ENCODE measurements at regions not wholly inside any gene's neighbourhood (a gene's known extent, or its start where the extent isn't known, plus 50 kb on each side); places are given as distances from the start of the nearest gene placed in this dataset.
"Not testable (repeated sequence)": the region's sequence is repeated elsewhere in the genome, so short reads cannot be mapped to it uniquely, and the experiment has no call there.

DNA sequence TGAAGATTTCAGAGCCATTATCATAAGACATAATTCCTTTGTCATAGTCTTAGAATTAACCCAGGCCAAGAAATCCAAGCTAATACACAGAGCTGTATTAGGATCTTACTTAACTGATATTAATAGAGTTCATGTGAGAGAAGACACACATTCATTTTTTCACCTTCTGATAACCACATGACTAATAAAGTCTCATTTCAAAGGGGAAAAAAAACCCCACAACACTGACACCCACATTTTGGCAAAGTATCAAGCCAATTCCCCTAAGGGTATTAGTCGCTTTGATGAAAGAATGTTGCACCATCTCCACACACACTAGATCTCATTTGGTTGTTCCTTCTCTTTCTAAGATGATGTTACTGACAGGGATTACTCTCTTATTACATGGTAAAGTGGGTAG, 344.4 kb upstream of the ESRRG start:
- DNase-seq (ENCODE audit: extremely low read depth in 1 of 11, low read depth in 9 of 11, low spot score in 4 of 11), result no peak

DNA sequence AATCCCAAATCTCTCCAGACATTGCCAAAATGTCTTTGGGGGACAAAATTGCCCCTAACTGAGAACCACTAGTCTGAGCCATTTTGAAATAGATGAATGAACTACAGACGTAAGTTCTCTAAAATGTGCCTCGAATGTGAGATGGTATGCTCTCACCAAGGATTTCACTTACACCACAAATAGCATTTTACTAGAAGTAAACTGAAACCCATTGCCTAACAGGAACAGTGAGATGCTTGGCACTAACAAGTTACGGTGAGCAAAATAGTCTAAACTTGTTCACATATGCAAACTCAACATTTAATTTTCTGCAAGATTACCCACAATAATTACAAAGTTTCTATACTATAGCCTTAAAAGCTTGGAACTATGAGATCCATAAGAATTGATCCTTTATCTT, 343.6 kb upstream of the ESRRG start:
- no peak for DNase-seq (ENCODE audit: extremely low read depth in 1 of 11, low read depth in 9 of 11, low spot score in 4 of 11)

DNA sequence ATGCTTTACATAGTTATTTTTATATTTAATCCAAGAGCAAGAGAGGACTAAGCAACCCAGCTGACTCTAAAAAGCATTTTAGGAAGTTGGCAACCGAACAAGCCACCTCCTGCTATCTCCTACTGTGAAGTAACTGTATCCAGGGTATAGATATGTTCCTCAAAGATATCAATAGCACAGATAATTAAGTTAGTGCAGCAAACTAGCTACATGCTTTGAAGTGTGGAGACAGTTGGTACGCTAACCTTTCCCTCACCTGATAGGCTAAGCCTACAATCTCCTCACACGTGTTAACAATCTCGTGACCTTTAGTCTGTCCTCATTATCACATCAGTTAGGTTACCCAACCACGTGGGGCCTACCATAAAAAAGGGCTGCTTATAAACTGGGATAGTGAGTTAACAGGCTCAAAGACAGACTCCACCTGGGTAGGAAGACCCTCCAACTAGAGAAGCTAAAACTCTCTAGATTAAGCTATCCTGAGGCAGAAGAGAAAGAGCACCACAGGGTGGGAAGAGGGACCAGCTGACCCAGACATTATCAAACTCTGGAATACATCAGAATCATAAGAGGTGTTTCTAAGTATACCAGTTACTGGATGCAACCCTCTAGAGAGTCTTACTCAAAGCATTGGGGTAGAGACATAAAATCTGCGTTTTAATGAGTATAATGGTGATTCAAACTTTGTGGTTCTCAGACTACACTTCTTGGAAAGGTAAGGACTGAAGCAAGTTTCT, 340.1 kb upstream of the ESRRG start:
- DNase-seq (ENCODE audit: extremely low read depth in 1 of 11, low read depth in 9 of 11, low spot score in 4 of 11), result no peak

DNA sequence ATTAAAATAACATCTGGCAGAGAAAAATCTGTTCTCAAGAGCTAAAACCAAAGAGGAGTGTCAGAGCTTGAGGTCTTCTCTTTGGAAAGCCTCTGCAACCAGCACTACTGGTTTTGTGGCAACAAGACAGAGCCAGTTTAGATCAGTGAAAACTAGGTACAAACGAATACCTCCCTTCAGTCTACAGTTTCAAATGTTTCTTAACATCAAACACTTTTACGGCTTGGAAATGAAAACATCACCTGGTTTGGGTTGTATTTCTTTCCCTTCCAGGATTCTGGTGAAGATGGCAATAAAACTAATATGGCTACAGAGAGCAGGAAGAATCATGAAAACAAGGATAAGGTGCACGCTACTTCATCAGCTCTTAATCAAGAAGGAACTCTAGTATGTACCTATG, 339.4 kb upstream of the ESRRG start:
- DNase-seq (ENCODE audit: extremely low read depth in 1 of 11, low read depth in 9 of 11, low spot score in 4 of 11), result peak in 2 of 11 donors; percentile 48 to 50

DNA sequence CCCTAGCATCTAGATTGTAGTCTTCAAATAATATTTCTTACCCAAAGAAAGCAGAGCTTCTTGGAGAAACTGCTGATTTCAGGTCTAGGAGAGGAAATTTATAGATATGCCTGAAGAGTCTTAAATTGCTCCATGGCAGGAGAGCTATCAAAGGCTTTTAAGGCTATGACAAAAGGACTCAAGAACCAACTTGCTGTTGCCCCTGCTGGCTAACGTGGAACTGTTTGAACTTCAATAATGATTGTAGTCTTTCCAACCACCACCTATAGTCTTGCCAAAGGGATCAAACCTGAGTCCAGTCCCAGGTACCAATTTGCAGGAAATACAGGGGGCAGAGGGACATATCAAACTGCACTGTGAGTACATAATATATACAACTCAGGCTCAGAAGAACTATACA, 336.2 kb upstream of the ESRRG start:
- DNase-seq (ENCODE audit: extremely low read depth in 1 of 11, low read depth in 9 of 11, low spot score in 4 of 11), result no peak

DNA sequence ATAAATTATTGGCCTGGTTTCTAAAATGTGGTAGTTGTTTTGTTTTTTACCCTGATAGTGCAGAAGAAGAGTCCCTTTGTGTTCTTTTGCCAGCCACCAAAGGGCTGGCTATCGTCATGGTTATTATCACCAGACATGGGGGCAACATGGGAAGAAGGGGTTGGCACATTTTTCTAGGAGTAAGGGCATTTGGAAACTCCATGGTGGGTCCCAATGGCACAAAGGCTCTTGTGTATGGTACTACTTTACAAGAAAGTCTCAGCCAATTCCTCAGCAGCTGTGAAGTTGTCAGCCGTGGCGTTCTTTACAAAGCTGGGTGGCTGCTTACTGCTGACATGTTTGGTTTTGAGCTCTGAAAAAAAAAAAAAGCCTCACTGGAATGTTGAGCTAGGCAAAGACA, 330.4 kb upstream of the ESRRG start:
- no peak for DNase-seq (ENCODE audit: extremely low read depth in 1 of 11, low read depth in 9 of 11, low spot score in 4 of 11)

DNA sequence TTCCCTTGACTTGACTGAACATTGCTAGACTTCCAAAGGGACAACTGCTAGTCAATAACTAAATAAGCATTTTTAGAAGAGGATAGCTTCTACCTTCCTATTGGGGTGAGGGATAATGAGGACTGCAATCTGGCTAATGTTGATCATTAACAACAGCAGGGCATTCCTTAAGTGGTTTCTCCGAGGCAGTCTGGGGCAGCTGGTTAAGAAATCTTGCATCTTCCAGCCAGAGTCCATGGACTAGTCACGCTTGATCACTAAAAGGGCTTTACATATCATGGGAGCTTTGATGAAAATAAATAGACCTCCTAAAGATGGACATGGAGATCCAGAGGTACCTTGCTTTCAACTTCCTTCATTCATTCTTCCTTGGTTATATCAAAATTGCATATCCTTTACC, 329.4 kb upstream of the ESRRG start:
- no peak for DNase-seq (ENCODE audit: extremely low read depth in 1 of 11, low read depth in 9 of 11, low spot score in 4 of 11)

DNA sequence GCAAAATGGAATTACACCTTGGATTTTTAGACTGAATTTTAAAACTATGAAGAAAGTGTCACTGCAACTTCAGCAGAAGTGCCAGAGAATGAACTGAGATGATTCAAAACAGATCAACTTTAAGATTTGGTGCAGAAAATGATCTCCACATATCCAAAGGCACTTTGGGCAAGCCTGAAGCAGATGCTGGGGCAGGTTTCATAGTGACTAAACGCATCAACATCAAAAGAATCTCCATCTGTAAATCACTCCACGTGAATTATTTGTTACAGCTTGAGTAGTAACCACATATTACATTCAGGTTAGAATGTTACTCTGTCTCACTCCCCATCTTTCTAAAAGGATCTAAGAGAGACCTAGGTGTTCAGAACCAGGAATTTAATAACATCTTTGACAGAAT, 329.0 kb upstream of the ESRRG start:
- DNase-seq (ENCODE audit: extremely low read depth in 1 of 11, low read depth in 9 of 11, low spot score in 4 of 11), result no peak

DNA sequence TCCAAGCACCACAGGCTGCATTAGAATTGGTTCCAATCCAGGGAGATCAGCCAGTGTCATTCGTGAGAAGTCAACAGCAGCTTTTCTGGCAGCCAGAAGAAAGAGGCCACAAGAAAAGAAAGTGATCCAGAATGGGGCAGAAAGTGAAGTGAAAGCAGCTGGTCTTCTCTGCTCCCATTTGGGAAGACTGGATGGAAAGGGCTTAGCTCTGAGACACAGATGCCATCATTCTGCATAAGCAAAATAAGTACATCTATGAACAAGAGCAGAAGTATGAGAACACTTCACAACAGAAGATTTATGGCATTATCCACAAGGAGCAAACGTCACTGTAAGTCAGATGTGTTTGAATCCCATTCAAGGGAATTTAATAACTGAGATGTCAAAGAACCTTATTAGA, 326.5 kb upstream of the ESRRG start:
- DNase-seq (ENCODE audit: extremely low read depth in 1 of 11, low read depth in 9 of 11, low spot score in 4 of 11), result no peak

DNA sequence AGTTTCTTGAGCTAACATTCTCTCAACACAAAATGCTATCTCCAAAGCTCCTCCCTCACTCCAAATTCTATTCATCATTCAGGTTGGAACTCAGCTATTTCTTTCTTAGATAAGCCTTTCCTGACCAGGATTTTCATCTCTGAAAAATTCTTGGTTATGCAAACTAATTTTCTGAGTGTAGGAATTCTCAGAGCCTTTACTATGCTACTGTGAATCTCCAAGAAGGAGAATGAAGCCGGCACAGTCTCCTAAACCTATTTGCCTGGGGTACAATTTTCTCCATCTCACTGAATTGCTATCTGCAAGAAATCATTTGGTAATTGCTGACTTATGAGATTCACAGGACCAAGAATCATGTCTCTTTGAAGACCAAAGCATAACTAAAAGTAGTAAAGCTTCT, 325.9 kb upstream of the ESRRG start:
- DNase-seq (ENCODE audit: extremely low read depth in 1 of 11, low read depth in 9 of 11, low spot score in 4 of 11), result no peak

DNA sequence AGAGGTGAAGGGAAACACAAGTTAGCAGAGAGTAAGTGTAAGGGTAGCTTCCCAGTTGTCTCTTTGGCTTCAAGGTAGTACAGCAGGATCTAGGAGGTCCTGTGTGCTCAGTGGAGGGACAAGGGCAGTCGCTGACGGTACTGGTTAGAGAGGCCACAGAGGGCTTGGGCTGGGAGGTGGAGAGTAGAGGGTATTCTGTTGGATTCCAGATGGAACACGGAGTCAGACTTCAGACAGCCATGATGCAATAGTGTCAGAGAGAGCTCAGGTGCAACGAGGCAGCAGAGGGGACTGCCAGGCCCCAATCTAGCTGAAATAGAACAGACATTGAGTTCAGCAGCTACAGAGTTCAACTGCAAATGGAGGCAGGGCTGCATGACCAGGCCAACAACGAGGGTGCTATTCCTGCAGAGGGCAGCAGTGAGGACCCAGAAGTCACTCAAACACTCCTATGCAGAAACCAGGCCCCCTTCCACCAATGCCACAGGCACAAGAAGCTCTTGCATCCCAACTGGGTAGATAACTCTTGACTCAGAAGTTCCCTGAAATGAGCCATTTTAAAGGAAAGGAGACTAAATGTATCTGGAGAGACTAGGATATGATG, 325.0 kb upstream of the ESRRG start:
- DNase-seq (ENCODE audit: extremely low read depth in 1 of 11, low read depth in 9 of 11, low spot score in 4 of 11), result no peak

DNA sequence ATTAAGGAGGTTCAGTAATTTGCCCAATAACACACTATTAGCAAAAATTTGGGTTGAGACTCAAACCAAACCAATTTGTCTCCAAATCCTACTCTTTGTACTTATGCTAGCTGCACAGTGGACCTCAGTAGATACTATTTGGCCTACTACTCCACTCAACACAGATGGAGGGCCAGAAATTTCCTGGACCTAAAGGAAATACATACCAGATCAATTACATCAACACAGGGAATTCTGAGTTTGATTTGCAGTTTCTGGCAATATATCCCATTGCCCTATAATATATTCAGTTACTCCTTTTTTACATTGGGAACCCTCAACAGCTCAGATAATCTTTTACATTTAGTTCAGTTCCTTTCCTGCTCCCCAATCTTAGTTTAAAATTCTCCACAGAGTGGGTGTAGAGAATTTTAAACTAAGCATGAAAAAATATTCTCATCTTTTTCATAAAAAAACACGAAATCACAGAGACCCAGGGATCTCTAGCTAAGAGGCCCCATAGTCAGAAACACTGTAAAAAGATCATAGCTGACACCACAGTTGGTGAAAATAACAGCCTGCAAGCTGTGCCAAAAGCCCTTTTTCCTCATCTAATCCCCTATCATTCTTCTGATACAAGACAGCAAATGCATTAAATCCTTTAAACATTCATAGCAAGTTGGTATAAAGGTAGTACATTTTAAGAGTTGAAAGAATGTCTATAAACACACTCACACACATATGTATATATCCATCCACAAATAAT, 317.7 kb upstream of the ESRRG start:
- DNase-seq (ENCODE audit: extremely low read depth in 1 of 11, low read depth in 9 of 11, low spot score in 4 of 11), result no peak

DNA sequence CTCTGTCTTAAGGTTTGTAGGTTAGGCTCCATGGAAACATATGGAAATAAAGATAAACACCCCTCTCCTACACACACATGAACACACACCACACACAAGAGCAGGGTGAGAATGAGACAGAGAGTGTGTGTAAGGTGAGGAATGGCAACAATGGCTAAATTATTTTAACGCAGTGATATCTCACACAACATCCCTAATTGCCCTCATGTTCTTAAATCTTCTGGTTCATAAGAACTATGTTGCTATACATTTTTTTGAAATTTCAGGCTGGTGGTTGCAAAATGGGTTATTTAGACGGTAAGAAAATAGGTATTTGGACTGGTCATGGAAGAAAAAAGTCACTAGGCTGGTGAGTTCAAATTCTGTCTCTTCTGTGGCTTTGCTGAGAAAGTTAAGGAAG, 316.7 kb upstream of the ESRRG start:
- no peak for DNase-seq (ENCODE audit: extremely low read depth in 1 of 11, low read depth in 9 of 11, low spot score in 4 of 11)

DNA sequence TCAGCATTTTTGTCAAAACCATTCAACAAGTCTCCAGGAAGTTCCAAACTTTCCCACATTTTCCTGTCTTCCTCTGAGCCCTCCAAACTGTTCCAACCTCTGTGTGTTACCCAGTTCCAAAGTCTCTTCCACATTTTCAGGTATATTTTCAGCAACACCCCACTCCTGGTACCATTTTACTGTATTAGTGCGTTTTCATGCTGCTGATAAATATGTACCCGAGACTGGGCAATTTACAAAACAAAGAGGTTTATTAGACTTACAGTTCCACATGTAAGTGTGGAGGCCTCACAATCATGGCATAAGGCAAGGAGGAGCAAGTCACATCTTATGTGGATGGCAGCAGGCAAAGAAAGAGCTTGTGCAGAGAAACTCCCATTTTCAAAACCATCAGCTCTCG, 315.9 kb upstream of the ESRRG start:
- DNase-seq (ENCODE audit: extremely low read depth in 1 of 11, low read depth in 9 of 11, low spot score in 4 of 11), result not testable (repeated sequence)

DNA sequence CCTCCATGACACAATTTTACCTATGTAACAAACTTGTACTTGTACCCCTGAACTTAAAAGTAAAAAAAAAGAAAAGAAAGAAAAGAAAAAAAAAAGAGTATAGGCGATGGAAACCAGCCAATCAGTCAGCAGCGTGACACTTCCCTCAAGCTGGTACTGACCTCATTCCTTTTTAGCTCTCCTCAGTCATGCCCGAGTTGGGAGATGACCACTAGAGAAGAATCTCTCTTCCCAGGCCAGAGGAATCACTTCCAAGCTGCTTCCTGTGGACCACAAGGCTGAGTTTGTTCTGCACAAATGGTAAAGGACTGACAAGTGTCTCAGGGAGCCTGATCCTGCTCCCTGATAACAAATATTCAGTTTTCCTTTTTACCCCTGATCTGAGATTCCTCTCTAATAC, 313.5 kb upstream of the ESRRG start:
- no peak for DNase-seq (ENCODE audit: extremely low read depth in 1 of 11, low read depth in 9 of 11, low spot score in 4 of 11)

DNA sequence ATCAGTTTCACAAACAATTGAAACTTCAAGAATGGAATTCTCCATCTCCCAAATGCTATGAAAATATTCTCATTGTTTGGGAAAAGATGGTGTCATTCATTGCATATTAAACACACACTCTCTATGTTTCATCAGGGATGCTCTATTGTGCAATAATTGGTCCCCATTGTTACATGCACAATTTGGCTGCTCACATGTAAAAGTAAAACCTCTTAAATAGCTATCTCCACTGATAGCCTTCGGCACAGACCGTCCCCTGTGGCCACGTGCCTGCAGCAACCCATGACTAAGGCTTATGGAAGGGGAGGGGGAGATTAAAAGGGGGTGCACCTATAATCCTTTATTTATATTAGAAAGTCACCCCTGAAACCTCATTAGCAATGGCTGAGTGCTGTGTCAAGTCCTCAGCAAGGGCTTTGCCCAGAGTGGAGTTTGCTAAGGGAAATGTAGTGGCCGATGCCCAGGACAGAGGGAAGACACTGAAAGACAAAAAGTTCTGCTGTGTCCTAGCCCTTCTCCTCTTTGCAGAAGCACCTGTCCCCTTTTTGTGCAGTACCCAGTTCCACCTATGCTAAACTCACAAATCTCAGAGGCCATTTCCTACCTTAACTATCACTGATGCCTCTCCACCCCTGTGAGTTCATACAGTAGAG, 309.6 kb upstream of the ESRRG start:
- DNase-seq (ENCODE audit: extremely low read depth in 1 of 11, low read depth in 9 of 11, low spot score in 4 of 11), result no peak

DNA sequence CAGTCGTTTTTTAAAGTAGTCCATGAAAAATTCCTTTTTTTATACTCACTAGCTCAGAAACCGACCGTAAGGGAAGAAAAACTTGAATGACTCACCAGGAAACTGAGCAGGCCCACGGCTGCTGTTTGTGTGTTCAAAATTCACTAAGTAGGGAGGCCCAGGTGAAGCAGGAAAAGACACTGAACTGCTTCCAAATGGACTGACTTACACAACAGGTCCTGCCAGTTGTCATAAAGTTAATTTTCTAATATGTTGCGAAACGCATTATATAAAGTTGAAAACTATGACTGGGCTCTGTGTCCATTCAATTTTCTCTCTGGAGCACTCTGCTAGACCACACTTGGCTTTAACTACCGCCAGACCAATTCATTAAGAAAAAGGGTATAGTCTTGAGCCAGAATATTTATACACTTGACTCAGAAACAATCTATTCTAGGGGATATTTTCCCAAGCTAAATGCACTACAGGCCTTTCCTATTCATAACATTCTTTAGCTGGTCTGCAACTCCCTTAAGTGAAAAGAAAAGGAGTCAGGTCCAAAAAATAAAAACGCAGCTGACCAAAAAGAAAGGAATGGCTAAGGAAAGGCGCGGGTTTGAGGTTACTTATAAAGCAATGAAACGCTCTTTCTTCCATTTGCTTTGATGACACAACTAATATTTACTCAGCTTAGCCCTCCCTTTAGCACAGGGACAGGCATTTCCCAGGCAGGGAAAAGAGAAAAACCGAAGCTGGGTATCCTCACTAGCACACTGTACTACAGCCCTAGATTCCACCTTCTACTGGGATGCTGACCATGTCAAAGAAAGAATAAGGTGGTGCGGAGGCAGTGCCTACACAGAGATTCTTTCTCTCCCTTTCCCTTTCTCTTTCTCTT, 306.3 kb upstream of the ESRRG start:
- DNase-seq (ENCODE audit: extremely low read depth in 1 of 11, low read depth in 9 of 11, low spot score in 4 of 11), result peak in 4 of 11 donors; percentile 10 to 41 (median 30)

DNA sequence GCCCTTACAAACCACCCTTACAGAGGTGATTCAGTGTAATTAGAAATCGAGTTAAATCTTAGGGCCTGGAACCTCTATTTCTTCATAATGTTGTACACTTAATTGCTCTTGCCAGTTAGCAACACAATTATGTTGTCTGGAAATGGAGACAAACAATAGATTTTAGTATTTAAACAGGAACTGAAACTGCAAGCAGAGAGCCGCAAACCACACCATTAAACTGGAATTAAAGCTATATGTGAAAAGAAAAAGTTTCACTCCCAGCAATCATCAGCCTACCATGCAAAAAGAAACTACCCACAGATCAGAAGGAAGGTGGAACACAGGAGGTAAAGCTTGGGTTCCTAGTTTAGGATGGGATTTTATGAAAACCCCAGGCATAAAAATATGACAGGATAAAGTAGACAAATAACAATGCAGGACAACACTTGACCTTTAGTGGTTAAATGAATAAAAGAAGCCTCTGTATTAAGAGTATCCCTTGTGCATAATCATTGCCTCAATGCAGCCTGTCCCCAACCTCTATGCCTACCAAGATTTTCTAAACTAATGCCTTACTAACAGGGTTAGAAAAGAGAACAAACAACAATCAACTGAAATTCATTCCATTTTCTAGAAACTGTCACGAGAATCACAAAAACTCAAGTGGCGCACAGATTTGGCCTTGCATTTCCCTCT, 304.3 kb upstream of the ESRRG start:
- DNase-seq (ENCODE audit: extremely low read depth in 1 of 11, low read depth in 9 of 11, low spot score in 4 of 11), result no peak

DNA sequence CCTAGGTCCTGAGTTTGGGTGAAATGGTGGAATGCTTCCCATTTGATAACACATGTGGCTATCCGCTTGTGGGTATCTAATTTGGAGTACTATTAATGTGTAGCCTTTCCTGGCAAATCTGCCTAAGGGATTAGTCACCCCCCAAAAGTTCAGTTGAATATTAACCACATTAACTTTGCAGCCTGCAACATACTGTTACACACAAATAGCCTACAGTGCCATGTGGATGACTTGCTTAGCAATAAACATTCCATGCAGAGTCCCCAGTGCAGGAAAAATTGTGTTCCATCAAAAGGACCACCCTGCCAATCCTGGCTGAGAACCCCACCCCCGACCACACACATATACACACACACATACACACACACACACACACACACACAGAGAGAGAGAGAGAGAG, 303.3 kb upstream of the ESRRG start:
- peak; percentile 29 to 83 (median 47) for DNase-seq (ENCODE audit: extremely low read depth in 1 of 11, low read depth in 9 of 11, low spot score in 4 of 11)

Measured in renal cortex interstitium (tissue), 11 donors.